Ishikawa (cell line): ENCODE measurements at regions not wholly inside any gene's neighbourhood (a gene's known extent, or its start where the extent isn't known, plus 50 kb on each side); places are given as distances from the start of the nearest gene placed in this dataset.

Source experiments
- CEBPB ChIP-seq: IDR thresholded peaks from 2 replicates; pipeline ENCODE4 v1.6.1; 2012
- EP300 ChIP-seq: IDR thresholded peaks from 2 replicates; pipeline ENCODE4 v1.6.1; 2012; ENCODE audit warnings: borderline replicate concordance
- NFIC ChIP-seq: IDR thresholded peaks from 2 replicates; pipeline ENCODE4 v1.6.1; 2012
- REST ChIP-seq: IDR thresholded peaks from 2 replicates; pipeline ENCODE4 v1.6.1; 2012; ENCODE audit warnings: low read depth, mild to moderate bottlenecking
- TAF1 ChIP-seq: IDR thresholded peaks from 2 replicates; pipeline ENCODE4 v1.6.1; 2012; ENCODE audit warnings: low read depth, mild to moderate bottlenecking
- TEAD4 ChIP-seq: IDR thresholded peaks from 2 replicates; pipeline ENCODE4 v1.6.1; 2012

- no peak for TF ChIP-seq EP300
- no peak for TF ChIP-seq REST
- TF ChIP-seq TEAD4, result no peak
- no peak for TF ChIP-seq NFIC
- TF ChIP-seq CEBPB, result no peak
- TF ChIP-seq TAF1, result no peak
These were observed 847.0 kb upstream of the MAP3K7 start for GRCh38 chr6:91433660-91434534.
